HCT116 (cell line): ENCODE measurements at regions not wholly inside any gene's neighbourhood (a gene's known extent, or its start where the extent isn't known, plus 50 kb on each side); places are given as distances from the start of the nearest gene placed in this dataset.

Experiments
- EGR1 ChIP-seq: IDR thresholded peaks from 2 replicates; pipeline ENCODE4 v1.6.1; 2012; ENCODE audit warnings: low read depth
- POLR2A ChIP-seq: IDR thresholded peaks from 2 replicates; pipeline ENCODE4 v1.7.0; 2011; ENCODE audit warnings: borderline replicate concordance; ENCODE audit not compliant: insufficient read depth, insufficient read length; ENCODE audit errors: extremely low read depth
- POLR2AphosphoS5 ChIP-seq: IDR thresholded peaks from 2 replicates; pipeline ENCODE4 v1.6.1; 2011; ENCODE audit warnings: mild to moderate bottlenecking, low read depth, low read length, moderate library complexity
- RAD21 ChIP-seq: IDR thresholded peaks from 2 replicates; pipeline ENCODE4 v1.6.1; 2012; ENCODE audit warnings: low read depth, mild to moderate bottlenecking
- ZNF274 ChIP-seq: fragments of 200-500 bp; sonication (Bioruptor generic); IDR thresholded peaks from 2 replicates; pipeline ENCODE4 v1.6.1; 2014; ENCODE audit warnings: mild to moderate bottlenecking, low read depth, low read length, inconsistent platforms
- TF ChIP-seq, protein P1 (sequence below), 3 experiments: fragments of 200-600 bp in 1 of 3; sonication (generic) in 1 of 3; IDR thresholded peaks in 2 of 3; conservative IDR thresholded peaks in 1 of 3; 2 replicates each; pipeline ENCODE4 v1.5.1; 2012 to 2017; ENCODE audit warnings: low read depth in 2 of 3, low read length in 2 of 3, antibody characterized with exemption in 1 of 3, borderline replicate concordance in 1 of 3, control low read depth in 1 of 3, mild to moderate bottlenecking in 1 of 3, mixed read lengths in 1 of 3, mixed run types in 1 of 3, moderate library complexity in 1 of 3; ENCODE audit not compliant: insufficient read depth in 1 of 3
- TF ChIP-seq, protein P2 (sequence below): IDR thresholded peaks from 2 replicates; pipeline ENCODE4 v1.6.1; 2012

DNA sequence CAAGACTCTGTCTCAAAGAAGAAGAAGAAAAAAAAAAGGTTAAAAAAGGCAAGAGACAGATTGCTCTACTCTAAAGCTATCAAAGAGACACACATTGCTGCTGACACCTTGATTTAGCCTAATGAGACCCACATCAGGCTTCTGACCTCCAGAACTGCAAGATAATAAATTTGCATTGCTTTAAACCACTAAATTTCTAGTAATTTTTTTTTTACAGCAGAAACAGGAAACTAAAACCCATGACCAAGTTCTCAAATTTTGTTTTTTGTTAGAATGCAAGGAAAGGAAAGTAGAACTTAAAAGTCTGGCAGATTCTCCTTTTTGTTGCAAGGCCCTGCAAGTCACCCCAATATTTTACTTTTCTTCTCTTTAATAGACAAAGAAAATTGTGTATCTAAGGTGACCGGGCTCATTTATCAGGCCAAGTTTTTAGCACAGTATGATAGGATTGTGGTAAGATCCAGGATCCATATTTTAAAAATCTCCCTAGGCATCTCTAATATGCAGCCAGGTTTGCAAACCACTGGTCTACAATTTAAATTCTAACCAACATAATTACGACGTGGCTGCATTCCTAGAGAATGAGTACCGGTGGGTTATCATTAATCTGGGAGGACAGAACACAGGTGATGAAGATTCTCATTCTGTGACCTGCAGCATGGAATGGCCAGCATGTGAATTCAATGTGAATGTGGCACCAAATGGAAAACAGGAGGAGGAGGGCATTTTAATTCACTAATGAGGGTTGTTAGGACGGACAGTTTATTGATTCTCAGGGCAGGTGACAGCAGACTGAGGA is 56.7 kb upstream of the MED4 start:
- no peak for TF ChIP-seq POLR2A
- TF ChIP-seq RAD21: no peak
- no peak for TF ChIP-seq POLR2AphosphoS5
- TF ChIP-seq, protein P1, sequence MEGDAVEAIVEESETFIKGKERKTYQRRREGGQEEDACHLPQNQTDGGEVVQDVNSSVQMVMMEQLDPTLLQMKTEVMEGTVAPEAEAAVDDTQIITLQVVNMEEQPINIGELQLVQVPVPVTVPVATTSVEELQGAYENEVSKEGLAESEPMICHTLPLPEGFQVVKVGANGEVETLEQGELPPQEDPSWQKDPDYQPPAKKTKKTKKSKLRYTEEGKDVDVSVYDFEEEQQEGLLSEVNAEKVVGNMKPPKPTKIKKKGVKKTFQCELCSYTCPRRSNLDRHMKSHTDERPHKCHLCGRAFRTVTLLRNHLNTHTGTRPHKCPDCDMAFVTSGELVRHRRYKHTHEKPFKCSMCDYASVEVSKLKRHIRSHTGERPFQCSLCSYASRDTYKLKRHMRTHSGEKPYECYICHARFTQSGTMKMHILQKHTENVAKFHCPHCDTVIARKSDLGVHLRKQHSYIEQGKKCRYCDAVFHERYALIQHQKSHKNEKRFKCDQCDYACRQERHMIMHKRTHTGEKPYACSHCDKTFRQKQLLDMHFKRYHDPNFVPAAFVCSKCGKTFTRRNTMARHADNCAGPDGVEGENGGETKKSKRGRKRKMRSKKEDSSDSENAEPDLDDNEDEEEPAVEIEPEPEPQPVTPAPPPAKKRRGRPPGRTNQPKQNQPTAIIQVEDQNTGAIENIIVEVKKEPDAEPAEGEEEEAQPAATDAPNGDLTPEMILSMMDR (IDR thresholded peaks at IDR 0.05 in 2 of 3, conservative IDR thresholded peaks at IDR 0.05 in 1 of 3; ENCODE audit: borderline replicate concordance in 1 of 3, insufficient read depth in 1 of 3, low read depth in 2 of 3, low read length in 2 of 3): no peak
- no peak for TF ChIP-seq EGR1
- TF ChIP-seq, protein P2, sequence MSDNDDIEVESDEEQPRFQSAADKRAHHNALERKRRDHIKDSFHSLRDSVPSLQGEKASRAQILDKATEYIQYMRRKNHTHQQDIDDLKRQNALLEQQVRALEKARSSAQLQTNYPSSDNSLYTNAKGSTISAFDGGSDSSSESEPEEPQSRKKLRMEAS: no peak
- TF ChIP-seq ZNF274: no peak
